GM19023 (cell line): ENCODE measurements at regions not wholly inside any gene's neighbourhood (a gene's known extent, or its start where the extent isn't known, plus 50 kb on each side); places are given as distances from the start of the nearest gene placed in this dataset.
"Not testable (repeated sequence)": the region's sequence is repeated elsewhere in the genome, so short reads cannot be mapped to it uniquely, and the experiment has no call there.

Experiments
- ATAC-seq: cut with Tn5 transposase; IDR thresholded peaks from one replicate; pipeline ENCODE4 v1.9.1; 2021; ENCODE audit warnings: mild to moderate bottlenecking, moderate library complexity; ENCODE audit not compliant: unreplicated experiment

GRCh38 chr10:78096486-78096885 is 62.8 kb downstream of the RPS24 start:
- not testable (repeated sequence) for ATAC-seq

GRCh38 chr10:78102593-78102992 is 68.9 kb downstream of the RPS24 start:
- ATAC-seq: not testable (repeated sequence)

- ATAC-seq: no peak
These were observed 75.5 kb downstream of the RPS24 start for GRCh38 chr10:78109210-78109609.

DNA sequence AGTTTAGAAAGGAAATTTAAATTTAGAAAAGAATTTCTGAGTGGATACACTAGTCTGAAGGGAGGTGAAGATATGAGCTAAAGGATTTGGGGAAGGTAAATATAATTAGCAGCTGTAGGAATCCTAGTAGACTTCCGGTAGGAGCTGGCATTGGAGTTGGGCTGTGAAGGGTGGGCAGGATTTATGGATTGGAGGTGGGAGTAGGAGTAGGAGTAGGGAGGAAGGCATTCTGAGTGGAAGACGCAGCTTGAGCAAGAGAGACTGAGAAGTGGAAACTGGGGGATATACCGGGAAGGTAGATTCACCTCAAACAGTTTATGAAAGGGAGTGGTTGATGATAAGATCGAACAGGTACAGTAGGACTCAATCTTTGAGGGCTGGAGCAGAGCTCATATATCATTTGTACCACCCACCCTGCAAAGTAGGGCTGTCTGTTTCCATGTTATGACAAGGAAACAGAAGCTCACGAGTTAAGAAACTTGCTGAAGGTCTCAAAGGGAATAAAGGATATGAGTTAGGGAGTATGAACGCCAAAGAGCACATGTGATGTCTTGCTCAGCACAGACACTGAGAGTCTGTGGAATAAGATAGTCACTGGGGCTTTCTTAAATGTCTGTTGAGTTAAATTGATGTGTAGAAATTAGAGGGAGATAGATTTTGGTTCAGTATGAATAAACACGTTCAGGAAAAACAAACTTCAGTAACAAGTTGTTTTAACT is 81.6 kb downstream of the RPS24 start:
- no peak for ATAC-seq

DNA sequence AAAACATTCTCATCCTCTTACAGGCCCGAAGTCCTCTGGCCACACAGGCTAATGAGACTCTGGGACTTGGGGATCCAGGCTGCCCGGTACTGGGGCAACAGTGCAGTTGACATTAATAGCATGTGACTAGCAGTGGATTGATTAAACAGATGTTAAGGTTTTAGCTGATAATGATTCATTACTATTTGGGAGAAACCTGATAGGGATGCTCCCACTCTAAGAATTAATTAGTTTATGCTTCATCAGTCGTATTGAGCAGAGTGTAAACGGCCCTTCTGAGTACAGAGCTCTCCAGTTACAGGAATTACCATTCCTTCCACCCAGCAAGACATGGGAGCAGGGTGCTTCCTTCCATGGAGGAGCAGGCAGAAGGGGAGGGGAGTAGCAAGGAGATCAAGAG is 82.7 kb downstream of the RPS24 start:
- ATAC-seq: no peak

GRCh38 chr10:78118591-78118990 is 84.9 kb downstream of the RPS24 start:
- ATAC-seq: no peak

DNA sequence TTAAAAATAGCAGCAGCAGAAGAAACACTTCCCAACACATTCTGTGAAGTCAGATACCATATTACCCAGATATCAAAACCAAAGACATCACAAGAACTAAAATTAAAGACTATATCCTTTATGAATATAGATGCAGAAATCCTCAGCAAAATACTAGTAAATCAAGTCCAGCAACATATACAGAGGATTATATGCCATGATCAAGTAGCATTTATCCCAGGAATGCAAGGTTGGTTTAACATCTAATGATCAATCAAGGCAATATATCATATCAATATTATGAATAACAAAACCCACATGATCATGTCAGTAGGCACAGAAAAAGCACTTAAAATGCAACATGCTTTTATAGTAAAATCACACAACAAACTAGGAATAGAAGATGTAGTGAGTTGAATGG is 88.1 kb downstream of the RPS24 start:
- ATAC-seq: no peak

GRCh38 chr10:78124167-78124566 is 90.5 kb downstream of the RPS24 start:
- ATAC-seq: no peak

DNA sequence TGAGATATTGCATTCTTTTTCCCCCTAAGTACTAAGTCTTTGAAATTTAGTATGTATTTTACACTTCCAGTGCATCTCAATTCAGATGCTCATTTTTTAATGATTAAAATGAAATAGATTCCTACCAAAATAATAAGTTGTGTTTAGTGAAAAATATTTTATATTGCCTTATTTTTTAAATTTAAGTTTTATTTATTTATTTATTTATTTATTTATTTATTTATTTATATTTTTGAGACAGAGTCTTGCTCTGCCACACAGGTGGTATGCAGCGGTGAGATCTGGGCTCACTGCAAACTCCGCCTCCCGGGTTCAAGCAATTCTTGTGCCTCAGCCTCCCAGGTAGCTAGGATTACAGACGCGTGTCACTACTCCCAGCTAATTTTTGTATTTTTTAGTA is 95.5 kb downstream of the RPS24 start:
- no peak for ATAC-seq

DNA sequence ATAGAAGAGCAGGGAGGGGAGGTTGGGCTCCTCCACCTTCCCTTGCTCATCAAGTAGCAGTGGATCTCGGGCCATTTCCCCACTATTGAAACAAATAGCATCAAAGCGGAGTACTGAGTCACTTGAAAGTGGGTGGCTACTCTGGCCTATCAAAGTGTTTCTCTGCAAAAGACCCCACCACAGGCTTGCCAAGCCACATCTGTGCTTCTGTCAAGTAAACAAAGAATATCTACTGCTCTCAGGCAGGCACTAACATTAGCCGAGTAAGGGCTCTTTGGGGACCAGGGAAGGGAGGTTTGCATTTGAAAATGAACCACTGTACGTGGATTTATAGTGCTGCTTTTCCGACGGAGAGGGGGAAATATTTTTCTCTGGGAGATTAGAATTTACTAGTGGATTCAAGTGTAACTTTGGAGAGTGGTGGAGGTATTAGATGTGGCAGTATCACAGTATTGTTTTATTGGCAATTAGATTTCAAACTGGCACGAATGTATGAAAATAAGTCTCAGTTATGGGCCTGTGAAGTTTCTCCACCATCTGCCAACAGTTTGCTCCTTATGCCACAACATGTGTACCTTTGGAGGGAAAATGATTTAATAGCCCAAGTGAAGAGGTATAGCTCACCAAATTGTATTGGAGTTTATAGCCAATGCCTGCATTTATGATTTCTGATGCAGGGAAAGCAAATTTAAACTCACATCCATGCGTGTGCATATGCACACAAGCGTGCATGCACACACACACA is 97.5 kb downstream of the RPS24 start:
- no peak for ATAC-seq

DNA sequence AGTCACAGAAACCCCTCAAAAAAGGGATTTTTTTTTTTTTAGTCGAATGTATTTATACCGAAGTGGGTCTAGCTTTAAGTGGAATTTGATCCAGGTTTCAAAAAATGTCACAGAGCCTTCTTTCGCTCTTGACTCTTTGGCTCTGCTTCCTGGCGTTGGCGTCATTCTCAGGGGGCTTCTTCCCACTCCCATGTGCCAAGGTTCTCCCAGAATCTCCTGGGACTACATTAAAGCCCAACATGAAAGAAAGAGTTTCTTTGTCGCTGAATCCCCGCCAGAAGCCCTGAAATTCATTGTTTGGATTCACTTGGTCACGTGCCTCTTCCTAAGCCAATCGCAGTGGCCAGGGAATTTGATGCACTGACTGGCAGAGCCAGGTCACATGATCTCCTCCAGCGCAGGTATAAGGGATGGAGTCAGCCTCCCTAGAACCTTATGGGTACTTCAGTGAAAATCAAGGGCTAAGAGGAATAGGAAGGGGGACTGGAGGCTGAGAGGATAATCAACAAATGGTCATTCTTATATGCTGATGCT is 101.2 kb downstream of the RPS24 start:
- ATAC-seq: no peak

DNA sequence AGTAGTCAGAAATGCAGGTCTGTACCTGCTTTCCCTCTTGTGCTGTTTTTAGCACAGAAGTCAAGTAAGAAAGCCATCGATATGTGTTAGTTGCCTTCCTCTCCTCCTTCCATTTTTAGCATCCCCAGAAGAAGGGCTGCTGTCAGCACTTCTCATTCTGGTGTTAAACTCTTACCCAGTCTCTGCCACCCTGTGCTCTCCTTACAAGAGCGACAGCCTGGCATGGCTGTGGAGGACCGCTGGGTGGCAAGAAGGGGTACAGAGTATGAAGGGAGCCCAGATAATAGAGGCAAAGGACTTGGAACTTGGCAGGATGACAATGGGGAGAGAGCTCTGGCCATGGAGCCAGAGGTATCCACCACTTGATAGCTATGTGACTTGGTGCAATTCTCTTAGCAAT is 103.5 kb downstream of the RPS24 start:
- no peak for ATAC-seq

DNA sequence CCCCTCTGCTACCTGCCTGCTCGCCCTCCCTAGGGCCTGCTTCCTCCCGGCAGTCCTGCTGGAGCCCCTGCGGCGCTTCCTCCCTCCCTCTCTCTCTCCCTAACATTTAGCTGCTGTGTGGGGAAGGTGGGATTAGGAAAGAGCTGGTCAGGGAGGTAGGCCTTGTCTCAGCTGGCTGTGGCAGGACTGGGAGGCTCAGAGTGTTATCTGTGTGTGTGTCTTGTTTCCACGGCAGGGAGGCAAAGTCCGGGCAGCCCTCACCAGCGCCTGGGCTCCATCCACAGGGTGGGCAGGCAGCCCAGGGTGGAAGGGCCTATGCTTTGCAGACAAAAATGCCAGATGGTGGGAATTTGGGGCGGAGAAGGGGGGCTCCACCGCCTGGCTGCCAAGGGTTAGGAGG is 105.7 kb downstream of the RPS24 start:
- ATAC-seq: no peak

DNA sequence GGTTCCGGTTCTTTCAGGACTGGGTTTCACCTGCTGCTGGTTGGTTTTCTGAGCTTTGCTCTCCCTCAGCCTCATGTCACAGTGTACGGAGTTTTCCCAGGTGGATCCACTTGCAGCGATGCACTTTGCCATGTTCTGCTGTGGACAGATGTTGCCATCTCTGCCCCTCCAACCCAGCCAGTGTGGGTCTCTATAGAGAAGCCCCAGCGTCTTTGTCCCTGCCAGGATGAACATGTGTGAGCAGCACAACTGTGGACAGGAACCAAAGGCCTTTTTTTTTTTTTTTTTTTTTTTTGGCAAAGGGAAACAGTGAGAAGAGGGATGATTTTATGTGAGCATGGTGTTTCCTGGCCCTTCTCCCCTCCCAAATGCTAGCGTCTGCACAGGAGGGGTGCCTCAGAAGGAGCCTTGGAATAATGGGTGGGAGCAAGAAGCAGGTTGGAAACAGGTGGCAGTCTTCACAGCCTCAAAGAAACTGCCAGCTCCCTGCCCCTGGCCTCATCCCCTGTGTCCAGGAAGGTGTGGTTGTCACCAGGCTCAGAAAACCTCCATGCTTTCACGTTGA is 106.5 kb downstream of the RPS24 start:
- no peak for ATAC-seq

DNA sequence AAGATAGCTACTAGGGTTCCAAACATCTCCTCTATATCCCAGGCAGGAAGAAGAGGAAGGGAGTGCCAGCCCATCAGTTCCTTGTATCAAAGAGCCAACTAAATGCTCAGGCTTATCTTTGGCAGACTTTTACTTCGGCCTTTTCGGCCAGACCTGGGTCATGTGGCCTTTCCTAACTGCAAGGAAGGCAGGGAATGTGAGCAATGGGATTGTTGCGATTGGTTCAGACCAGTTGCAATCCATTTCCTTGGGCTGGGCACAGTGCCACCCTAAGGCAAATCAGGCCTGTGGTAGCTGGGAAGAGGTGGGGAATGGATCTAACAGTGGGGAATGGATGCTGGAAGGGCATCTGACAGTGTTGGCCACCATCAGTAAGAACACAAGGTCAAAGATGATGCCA is 109.9 kb downstream of the RPS24 start:
- no peak for ATAC-seq

- ATAC-seq: no peak
These were observed 112.5 kb downstream of the RPS24 start for GRCh38 chr10:78146200-78146599.

DNA sequence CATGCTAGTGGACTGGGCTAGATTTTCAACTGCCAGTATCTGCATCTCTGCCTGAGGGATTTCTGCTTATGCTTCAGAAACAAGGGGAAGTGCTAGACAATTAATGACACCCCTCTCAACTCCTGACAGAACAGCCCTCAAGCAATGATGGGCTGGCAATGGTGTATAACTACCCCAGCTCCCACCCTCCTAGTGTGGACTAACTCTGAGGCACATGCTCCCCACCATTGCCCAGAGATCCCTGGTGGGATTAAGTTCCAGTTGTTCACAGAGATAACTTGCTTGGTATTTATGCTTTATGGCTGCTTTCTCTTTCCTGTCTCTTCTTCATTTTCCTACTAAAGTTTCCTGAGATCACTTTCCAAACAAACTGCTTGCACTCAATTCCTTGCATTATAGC is 113.5 kb downstream of the RPS24 start:
- ATAC-seq: no peak

DNA sequence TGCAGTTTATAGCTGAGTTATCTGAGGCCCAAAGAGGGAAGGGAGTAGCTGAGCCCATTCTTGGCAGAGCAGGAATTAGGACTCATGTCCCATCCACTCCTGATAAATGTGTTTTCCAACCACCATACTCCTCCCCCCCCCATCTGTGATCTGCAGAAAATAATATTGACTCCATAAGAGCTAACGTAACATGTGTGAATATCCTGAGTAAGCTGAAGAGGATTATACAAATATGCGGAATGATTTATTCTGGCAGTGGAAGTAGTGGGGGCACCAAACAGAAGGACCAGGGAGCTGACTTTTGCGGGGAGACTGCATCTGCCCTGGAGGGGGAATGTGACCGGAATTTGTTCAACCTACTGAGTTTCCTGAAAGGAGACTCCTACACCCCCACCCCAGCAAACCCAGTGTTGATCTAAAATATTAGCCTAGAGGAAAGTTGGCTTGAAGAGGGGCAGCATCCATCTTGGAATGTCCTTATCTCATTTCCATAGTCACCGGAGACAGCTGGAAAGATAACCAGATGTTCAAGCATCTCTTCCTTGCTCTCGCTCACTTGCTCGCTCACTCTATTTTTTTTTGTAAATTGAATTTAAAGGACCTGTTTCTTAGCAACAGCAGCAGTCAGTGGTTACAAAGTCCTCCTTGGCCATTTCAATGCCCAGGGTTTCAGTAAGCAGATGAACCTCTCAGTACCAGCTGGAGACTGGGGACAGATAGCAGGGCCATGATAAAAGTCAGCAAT is 114.7 kb downstream of the RPS24 start:
- ATAC-seq: no peak

GRCh38 chr10:78148961-78149612 is 115.4 kb downstream of the RPS24 start:
- ATAC-seq: no peak

- ATAC-seq: no peak
These were observed 117.1 kb downstream of the RPS24 start for GRCh38 chr10:78150756-78151155.

GRCh38 chr10:78155722-78156121 is 122.1 kb downstream of the RPS24 start:
- ATAC-seq: no peak
